Left ventricle myocardium inferior (tissue), 1 donor: ENCODE measurements at regions not wholly inside any gene's neighbourhood (a gene's known extent, or its start where the extent isn't known, plus 50 kb on each side); places are given as distances from the start of the nearest gene placed in this dataset.

Experiments used
- DNase-seq: peaks from one replicate; pipeline ENCODE4 v3.0.0-alpha.2; 2020
- H3K27ac ChIP-seq: fragments of 200-600 bp; replicated peaks from 2 replicates; pipeline ENCODE4 v1.8.0; 2021
- H3K27me3 ChIP-seq: fragments of 200-600 bp; 2 replicates; pipeline ENCODE4 v1.8.0; 2021; ENCODE audit warnings: low read depth
- H3K36me3 ChIP-seq: fragments of 200-600 bp; 2 replicates; pipeline ENCODE4 v1.8.0; 2021
- H3K4me1 ChIP-seq: fragments of 200-600 bp; 2 replicates; pipeline ENCODE4 v1.8.0; 2021
- H3K4me3 ChIP-seq: fragments of 200-600 bp; 2 replicates; pipeline ENCODE4 v1.8.0; 2021; ENCODE audit warnings: mild to moderate bottlenecking, moderate library complexity
- H3K9me3 ChIP-seq: fragments of 200-600 bp; replicated peaks from 2 replicates; pipeline ENCODE4 v1.8.0; 2021
- CTCF ChIP-seq: fragments of 200-600 bp; IDR thresholded peaks from 2 replicates; pipeline ENCODE4 v1.8.0; 2021; ENCODE audit warnings: antibody characterized with exemption, mild to moderate bottlenecking, borderline replicate concordance
- intact Hi-C: fragments of 100-400 bp; cut with micrococcal nuclease; formaldehyde crosslinking; loops from one replicate; pipeline ENCODE4 v1.11.0; 2022
- donor health status: DM: no; HTN: yes; CAD: no; lungs with severe emphysema.

- no peak for TF ChIP-seq CTCF
- no peaks in the 10 kb centered on the region for H3K4me1 ChIP-seq
- no peak overlapping the region for H3K27ac ChIP-seq
- no peaks in the 10 kb centered on the region for H3K27me3 ChIP-seq
- no peaks in the 10 kb centered on the region for H3K9me3 ChIP-seq
- no peak overlapping the region for H3K4me3 ChIP-seq
- intact Hi-C loops: no loop called here
- H3K36me3 ChIP-seq: no peaks in the 10 kb centered on the region
- DNase-seq: no peak
Observed at GRCh38 chr10:129244757-129245156, 222.3 kb upstream of the MGMT start.

GRCh38 chr10:129253161-129253864, 213.7 kb upstream of the MGMT start:
- DNase-seq: no peak
- intact Hi-C loops: no loop called here
- no peak overlapping the region for H3K4me3 ChIP-seq
- H3K27me3 ChIP-seq: peaks cover 4% of the 10 kb centered on the region
- H3K4me1 ChIP-seq: peaks cover 5% of the 10 kb centered on the region
- H3K9me3 ChIP-seq: no peaks in the 10 kb centered on the region
- H3K27ac ChIP-seq: no peak overlapping the region
- no peak for TF ChIP-seq CTCF
- H3K36me3 ChIP-seq: no peaks in the 10 kb centered on the region

- intact Hi-C loops: no loop called here
- no peak overlapping the region for H3K4me3 ChIP-seq
- peaks cover 10% of the 10 kb centered on the region for H3K4me1 ChIP-seq
- DNase-seq: no peak
- H3K36me3 ChIP-seq: no peaks in the 10 kb centered on the region
- no peaks in the 10 kb centered on the region for H3K9me3 ChIP-seq
- peaks cover 4% of the 10 kb centered on the region for H3K27me3 ChIP-seq
- TF ChIP-seq CTCF: no peak
- no peak overlapping the region for H3K27ac ChIP-seq
Observed at GRCh38 chr10:129253865-129254179, 213.2 kb upstream of the MGMT start.

- peak overlapping the region; percentile 43 for H3K27ac ChIP-seq
- peaks cover 17% of the 10 kb centered on the region for H3K4me1 ChIP-seq
- intact Hi-C loops: no loop called here
- H3K4me3 ChIP-seq: peak overlapping the region; percentile 2
- H3K36me3 ChIP-seq: no peaks in the 10 kb centered on the region
- no peaks in the 10 kb centered on the region for H3K27me3 ChIP-seq
- no peaks in the 10 kb centered on the region for H3K9me3 ChIP-seq
- TF ChIP-seq CTCF: no peak
- no peak for DNase-seq
Observed at GRCh38 chr10:129258283-129258923, 208.6 kb upstream of the MGMT start.

GRCh38 chr10:129259128-129259815, 207.8 kb upstream of the MGMT start:
- no peak for TF ChIP-seq CTCF
- DNase-seq: no peak
- Histone ChIP-seq H3K27ac (peak overlapping the region; percentile 43), H3K4me3 (peak overlapping the region; percentile 2), H3K4me1 (peaks cover 17% of the 10 kb centered on the region), H3K9me3 (no peaks in the 10 kb centered on the region), H3K36me3 (no peaks in the 10 kb centered on the region), H3K27me3 (no peaks in the 10 kb centered on the region)
- intact Hi-C loops: no loop called here
